Sigmoid colon (tissue), 4 donors: ENCODE measurements at regions not wholly inside any gene's neighbourhood (a gene's known extent, or its start where the extent isn't known, plus 50 kb on each side); places are given as distances from the start of the nearest gene placed in this dataset.

Experiments used
- EP300 ChIP-seq, 4 donors: sonication (generic); formaldehyde crosslinking; IDR thresholded peaks; one replicate each; pipeline ENCODE4 v1.6.1; 2017; ENCODE audit warnings: antibody characterized with exemption in 4 of 4
- POLR2A ChIP-seq, 2 donors: fragments of 450-650 bp; IDR thresholded peaks; one replicate each; pipeline ENCODE4 v1.6.1; 2016; ENCODE audit warnings: antibody characterized with exemption in 2 of 2, mild to moderate bottlenecking in 2 of 2, moderate library complexity in 2 of 2
- POLR2AphosphoS5 ChIP-seq, 4 donors: sonication (generic); formaldehyde crosslinking; IDR thresholded peaks; one replicate each; pipeline ENCODE4 v1.6.1; 2017; ENCODE audit warnings: antibody characterized with exemption in 4 of 4
- TF ChIP-seq, protein P1 (sequence below), 4 experiments: fragments of 450-650 bp in 3 of 4; fragments of 200-600 bp in 1 of 4; IDR thresholded peaks; one replicate each; pipeline ENCODE4 v1.5.1; 2016 to 2019; ENCODE audit warnings: antibody characterized with exemption in 4 of 4, mild to moderate bottlenecking in 3 of 4, moderate library complexity in 2 of 4

DNA sequence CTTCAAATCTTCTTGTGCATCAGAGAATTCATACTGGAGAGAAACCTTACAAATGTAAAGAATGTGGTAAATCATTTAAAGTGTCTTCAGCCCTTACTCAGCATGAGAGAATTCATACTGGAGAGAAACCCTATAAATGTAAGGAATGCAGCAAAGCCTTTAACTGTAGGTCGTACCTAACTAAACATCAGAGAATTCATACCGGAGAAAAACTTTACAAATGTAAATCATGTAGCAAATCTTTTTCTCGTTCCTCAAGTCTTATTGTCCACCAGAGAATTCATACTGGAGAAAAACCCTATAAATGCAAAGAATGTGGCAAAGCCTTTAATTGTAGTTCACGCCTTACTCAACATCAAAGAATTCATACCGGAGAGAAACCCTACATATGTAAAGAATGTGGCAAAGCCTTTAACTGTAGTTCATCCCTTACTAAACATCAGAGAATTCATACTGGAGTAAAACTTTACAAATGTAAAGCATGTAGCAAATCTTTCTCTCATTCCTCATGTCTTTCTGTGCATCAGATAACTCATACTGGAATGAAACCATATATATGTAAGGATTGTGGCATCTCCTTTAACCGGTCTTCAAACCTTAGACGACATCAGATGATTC, 118.5 kb upstream of the ZNF267 start:
- TF ChIP-seq, protein P1, sequence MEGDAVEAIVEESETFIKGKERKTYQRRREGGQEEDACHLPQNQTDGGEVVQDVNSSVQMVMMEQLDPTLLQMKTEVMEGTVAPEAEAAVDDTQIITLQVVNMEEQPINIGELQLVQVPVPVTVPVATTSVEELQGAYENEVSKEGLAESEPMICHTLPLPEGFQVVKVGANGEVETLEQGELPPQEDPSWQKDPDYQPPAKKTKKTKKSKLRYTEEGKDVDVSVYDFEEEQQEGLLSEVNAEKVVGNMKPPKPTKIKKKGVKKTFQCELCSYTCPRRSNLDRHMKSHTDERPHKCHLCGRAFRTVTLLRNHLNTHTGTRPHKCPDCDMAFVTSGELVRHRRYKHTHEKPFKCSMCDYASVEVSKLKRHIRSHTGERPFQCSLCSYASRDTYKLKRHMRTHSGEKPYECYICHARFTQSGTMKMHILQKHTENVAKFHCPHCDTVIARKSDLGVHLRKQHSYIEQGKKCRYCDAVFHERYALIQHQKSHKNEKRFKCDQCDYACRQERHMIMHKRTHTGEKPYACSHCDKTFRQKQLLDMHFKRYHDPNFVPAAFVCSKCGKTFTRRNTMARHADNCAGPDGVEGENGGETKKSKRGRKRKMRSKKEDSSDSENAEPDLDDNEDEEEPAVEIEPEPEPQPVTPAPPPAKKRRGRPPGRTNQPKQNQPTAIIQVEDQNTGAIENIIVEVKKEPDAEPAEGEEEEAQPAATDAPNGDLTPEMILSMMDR (IDR thresholded peaks at IDR 0.05) = no peak
- TF ChIP-seq EP300 (IDR thresholded peaks at IDR 0.05) (no peak), POLR2A (IDR thresholded peaks at IDR 0.05) (no peak), POLR2AphosphoS5 (IDR thresholded peaks at IDR 0.05) (no peak)
